IPS-NIHi7 (cell line): ENCODE measurements at regions not wholly inside any gene's neighbourhood (a gene's known extent, or its start where the extent isn't known, plus 50 kb on each side); places are given as distances from the start of the nearest gene placed in this dataset.

Source experiments
- DNase-seq: peaks from one replicate; pipeline ENCODE4 v3.0.0; 2012; ENCODE audit warnings: mixed read lengths; ENCODE audit errors: extremely low spot score

GRCh38 chr5:10173716-10174115, 76.0 kb downstream of the ATPSCKMT start:
- no peak for DNase-seq

GRCh38 chr5:10172247-10172646, 77.4 kb downstream of the ATPSCKMT start:
- DNase-seq, result no peak

GRCh38 chr5:10169359-10169758, 80.3 kb downstream of the ATPSCKMT start:
- no peak for DNase-seq

GRCh38 chr5:10168254-10168653, 81.4 kb downstream of the ATPSCKMT start:
- DNase-seq, result no peak

- DNase-seq, result no peak
Observed at GRCh38 chr5:10167806-10168205, 81.9 kb downstream of the ATPSCKMT start.

GRCh38 chr5:10166392-10166791, 83.3 kb downstream of the ATPSCKMT start:
- DNase-seq, result no peak

- no peak for DNase-seq
Observed at GRCh38 chr5:10162468-10162867, 87.2 kb downstream of the ATPSCKMT start.

- DNase-seq, result no peak
Observed at GRCh38 chr5:10161778-10162177, 87.9 kb downstream of the ATPSCKMT start.

GRCh38 chr5:10160241-10160640, 89.4 kb downstream of the ATPSCKMT start:
- DNase-seq, result no peak

GRCh38 chr5:10158886-10159285, 90.8 kb downstream of the ATPSCKMT start:
- DNase-seq, result no peak

GRCh38 chr5:10157085-10157669, 92.5 kb downstream of the ATPSCKMT start:
- DNase-seq, result peak; percentile 83

- no peak for DNase-seq
Observed at GRCh38 chr5:10155897-10156667, 93.6 kb downstream of the ATPSCKMT start.

GRCh38 chr5:10153808-10154537, 95.7 kb downstream of the ATPSCKMT start:
- DNase-seq, result no peak

- no peak for DNase-seq
Observed at GRCh38 chr5:10153394-10153793, 96.3 kb downstream of the ATPSCKMT start.

- DNase-seq, result no peak
Observed at GRCh38 chr5:10151656-10152055, 98.0 kb downstream of the ATPSCKMT start.

GRCh38 chr5:10149911-10150310, 99.8 kb downstream of the ATPSCKMT start:
- no peak for DNase-seq

GRCh38 chr5:10145923-10146401, 103.7 kb downstream of the ATPSCKMT start:
- DNase-seq, result no peak

- DNase-seq, result no peak
Observed at GRCh38 chr5:10144040-10144439, 105.6 kb downstream of the ATPSCKMT start.

GRCh38 chr5:10140195-10140973, 109.3 kb downstream of the ATPSCKMT start:
- DNase-seq, result peak; percentile 66

GRCh38 chr5:10138395-10139057, 111.2 kb downstream of the ATPSCKMT start:
- DNase-seq, result no peak

- no peak for DNase-seq
Observed at GRCh38 chr5:10133830-10134229, 115.9 kb downstream of the ATPSCKMT start.
